Parathyroid adenoma (tissue), 2 donors: ENCODE measurements at regions not wholly inside any gene's neighbourhood (a gene's known extent, or its start where the extent isn't known, plus 50 kb on each side); places are given as distances from the start of the nearest gene placed in this dataset.

ENCODE experiments used
- H2AFZ ChIP-seq: fragments of 300-600 bp; sonication (generic); one replicate; pipeline ENCODE4 v1.7.0; 2017; ENCODE audit warnings: antibody characterized with exemption, mild to moderate bottlenecking
- H3K27ac ChIP-seq: fragments of 300-600 bp; sonication (generic); one replicate; pipeline ENCODE4 v1.7.0; 2017
- H3K27me3 ChIP-seq: fragments of 300-600 bp; sonication (generic); one replicate; pipeline ENCODE4 v1.7.0; 2017; ENCODE audit warnings: low read length; ENCODE audit not compliant: control insufficient read depth, insufficient read depth
- H3K36me3 ChIP-seq: fragments of 300-600 bp; sonication (generic); one replicate; pipeline ENCODE4 v1.7.0; 2017; ENCODE audit warnings: low read length; ENCODE audit not compliant: control insufficient read depth, insufficient read depth
- H3K4me1 ChIP-seq: fragments of 300-600 bp; sonication (generic); one replicate; pipeline ENCODE4 v1.7.0; 2017; ENCODE audit warnings: control low read depth
- H3K4me2 ChIP-seq: fragments of 300-600 bp; sonication (generic); one replicate; pipeline ENCODE4 v1.7.0; 2017; ENCODE audit warnings: low read length
- H3K4me3 ChIP-seq: fragments of 300-600 bp; sonication (generic); one replicate; pipeline ENCODE4 v1.7.0; 2017; ENCODE audit warnings: low read depth, low read length
- H3K79me2 ChIP-seq: fragments of 300-600 bp; sonication (generic); one replicate; pipeline ENCODE4 v1.7.0; 2017; ENCODE audit warnings: control low read depth
- H3K9ac ChIP-seq: fragments of 300-600 bp; sonication (generic); one replicate; pipeline ENCODE4 v1.7.0; 2017; ENCODE audit warnings: mild to moderate bottlenecking
- H3K9me3 ChIP-seq: fragments of 300-600 bp; sonication (generic); one replicate; pipeline ENCODE4 v1.7.0; 2017; ENCODE audit warnings: low read length; ENCODE audit not compliant: control insufficient read depth
- TF ChIP-seq, protein P1 (sequence below): fragments of 300-600 bp; sonication (generic); IDR thresholded peaks from one replicate; pipeline ENCODE4 v1.7.0; 2017; ENCODE audit warnings: antibody characterized with exemption, mild to moderate bottlenecking
- donor health status: primary hyperparathyroidism.

DNA sequence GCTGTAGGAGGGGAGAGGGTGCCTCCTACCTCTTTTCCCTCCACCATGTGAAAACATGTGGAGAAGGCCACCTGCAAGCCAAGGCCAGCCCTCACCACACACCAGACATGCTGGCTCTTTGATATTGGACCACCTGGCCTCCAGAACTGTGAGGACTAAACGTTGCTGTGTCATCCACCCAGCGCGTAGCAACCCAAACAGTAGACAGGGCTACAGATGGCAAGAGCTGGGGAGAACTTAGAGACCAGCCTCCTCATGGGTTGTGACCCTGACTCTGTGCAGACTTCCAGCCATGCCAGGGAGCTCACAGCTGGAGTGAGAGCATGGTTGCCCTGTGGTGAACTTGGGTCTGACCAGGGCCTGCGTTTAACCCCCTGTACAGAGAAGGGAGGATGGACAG, 195.9 kb upstream of the CST7 start:
- no peaks in the 10 kb centered on the region for H3K79me2 ChIP-seq
- TF ChIP-seq, protein P1, sequence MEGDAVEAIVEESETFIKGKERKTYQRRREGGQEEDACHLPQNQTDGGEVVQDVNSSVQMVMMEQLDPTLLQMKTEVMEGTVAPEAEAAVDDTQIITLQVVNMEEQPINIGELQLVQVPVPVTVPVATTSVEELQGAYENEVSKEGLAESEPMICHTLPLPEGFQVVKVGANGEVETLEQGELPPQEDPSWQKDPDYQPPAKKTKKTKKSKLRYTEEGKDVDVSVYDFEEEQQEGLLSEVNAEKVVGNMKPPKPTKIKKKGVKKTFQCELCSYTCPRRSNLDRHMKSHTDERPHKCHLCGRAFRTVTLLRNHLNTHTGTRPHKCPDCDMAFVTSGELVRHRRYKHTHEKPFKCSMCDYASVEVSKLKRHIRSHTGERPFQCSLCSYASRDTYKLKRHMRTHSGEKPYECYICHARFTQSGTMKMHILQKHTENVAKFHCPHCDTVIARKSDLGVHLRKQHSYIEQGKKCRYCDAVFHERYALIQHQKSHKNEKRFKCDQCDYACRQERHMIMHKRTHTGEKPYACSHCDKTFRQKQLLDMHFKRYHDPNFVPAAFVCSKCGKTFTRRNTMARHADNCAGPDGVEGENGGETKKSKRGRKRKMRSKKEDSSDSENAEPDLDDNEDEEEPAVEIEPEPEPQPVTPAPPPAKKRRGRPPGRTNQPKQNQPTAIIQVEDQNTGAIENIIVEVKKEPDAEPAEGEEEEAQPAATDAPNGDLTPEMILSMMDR, result no peak
- H3K4me1 ChIP-seq, result no peaks in the 10 kb centered on the region
- no peak overlapping the region for H2AFZ ChIP-seq
- H3K9me3 ChIP-seq, result no peaks in the 10 kb centered on the region
- H3K9ac ChIP-seq, result no peak overlapping the region
- H3K27me3 ChIP-seq, result no peaks in the 10 kb centered on the region
- no peaks in the 10 kb centered on the region for H3K36me3 ChIP-seq
- no peak overlapping the region for H3K27ac ChIP-seq
- no peak overlapping the region for H3K4me2 ChIP-seq
- no peak overlapping the region for H3K4me3 ChIP-seq

DNA sequence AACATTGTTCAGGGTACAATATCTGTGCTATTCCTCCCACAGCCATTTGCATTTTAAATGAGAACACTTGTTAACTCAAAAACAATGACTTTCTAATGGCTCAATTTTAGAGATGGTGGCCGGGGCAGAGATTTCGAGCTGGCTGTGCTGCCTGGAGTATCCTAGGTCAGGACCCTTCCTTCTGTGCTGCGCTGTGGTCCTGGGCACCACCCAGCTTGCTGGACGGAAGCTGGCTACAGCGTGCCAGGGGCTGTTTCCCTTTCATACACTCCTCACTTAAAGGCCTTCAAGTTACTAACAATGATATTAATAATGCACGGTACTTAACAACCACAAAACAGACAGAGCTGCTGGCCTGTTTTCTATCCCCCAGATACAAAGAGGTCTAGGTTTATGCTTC, 194.4 kb upstream of the CST7 start:
- no peaks in the 10 kb centered on the region for H3K79me2 ChIP-seq
- no peaks in the 10 kb centered on the region for H3K4me1 ChIP-seq
- H3K27ac ChIP-seq, result no peak overlapping the region
- TF ChIP-seq, protein P1, result no peak
- H3K4me3 ChIP-seq, result no peak overlapping the region
- no peaks in the 10 kb centered on the region for H3K27me3 ChIP-seq
- H3K36me3 ChIP-seq, result no peaks in the 10 kb centered on the region
- H2AFZ ChIP-seq, result no peak overlapping the region
- H3K9me3 ChIP-seq, result no peaks in the 10 kb centered on the region
- no peak overlapping the region for H3K9ac ChIP-seq
- H3K4me2 ChIP-seq, result no peak overlapping the region

DNA sequence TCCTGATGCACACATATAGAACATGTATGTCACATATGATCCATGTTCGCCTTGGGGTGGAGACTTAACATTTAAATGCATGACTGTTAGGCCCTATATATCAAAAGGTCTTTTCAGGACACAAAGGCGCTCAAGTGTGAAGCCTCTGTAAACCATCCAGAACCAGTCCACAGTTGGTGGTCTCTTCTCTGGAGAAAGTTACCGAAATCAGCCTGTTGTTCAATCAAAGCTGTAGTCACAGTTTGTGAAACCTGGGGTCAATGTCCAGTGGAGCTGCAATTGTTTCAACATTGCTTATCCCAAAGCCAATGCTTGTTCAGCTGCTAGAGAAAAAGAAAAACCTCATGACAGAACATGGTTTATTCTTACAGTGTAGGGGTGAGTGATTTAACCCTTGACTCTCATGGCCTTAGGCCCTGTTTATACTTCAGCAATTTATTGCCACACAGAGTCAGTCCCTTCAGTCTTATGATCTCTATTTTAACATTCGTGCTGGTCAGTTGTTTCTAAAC, 193.6 kb upstream of the CST7 start:
- no peak overlapping the region for H3K27ac ChIP-seq
- no peak overlapping the region for H3K9ac ChIP-seq
- no peaks in the 10 kb centered on the region for H3K27me3 ChIP-seq
- no peaks in the 10 kb centered on the region for H3K9me3 ChIP-seq
- H3K36me3 ChIP-seq, result no peaks in the 10 kb centered on the region
- H3K4me3 ChIP-seq, result no peak overlapping the region
- no peak overlapping the region for H3K4me2 ChIP-seq
- TF ChIP-seq, protein P1, result no peak
- no peak overlapping the region for H2AFZ ChIP-seq
- no peaks in the 10 kb centered on the region for H3K4me1 ChIP-seq
- no peaks in the 10 kb centered on the region for H3K79me2 ChIP-seq

DNA sequence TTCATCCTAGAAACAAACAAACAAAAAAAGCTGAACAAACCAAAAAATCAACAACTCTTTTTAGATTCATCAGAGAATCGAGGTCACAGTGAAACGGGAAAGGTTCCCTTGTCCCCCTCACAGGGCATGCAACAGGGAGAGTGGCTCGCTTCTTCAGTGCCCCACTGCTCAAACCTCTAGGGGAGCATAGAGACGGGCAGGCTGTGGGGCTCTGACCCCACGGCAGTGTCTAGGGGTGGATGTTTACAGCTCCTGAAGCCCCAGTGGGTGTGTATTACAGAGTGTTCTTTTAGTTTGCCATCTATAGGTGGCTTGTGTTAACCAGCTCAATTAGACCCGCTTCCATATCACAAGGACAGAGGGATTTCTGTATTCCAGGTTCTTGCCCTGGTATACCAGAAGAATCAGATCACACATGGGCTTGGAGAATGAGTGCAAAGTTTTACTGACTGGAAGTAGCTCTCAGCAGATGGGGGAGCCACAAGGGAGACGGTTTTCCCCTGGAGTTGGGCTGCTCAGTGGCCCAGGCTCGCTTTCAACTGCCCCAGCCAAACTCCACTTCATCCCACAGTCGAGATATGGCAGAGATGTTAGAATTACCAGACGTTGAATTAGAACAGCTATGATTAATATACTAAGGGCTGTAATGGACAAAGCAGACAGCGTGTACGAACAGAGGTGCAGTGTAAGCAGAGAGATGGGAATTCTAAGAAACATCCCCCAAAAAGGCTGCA, 192.6 kb upstream of the CST7 start:
- no peaks in the 10 kb centered on the region for H3K36me3 ChIP-seq
- H3K4me1 ChIP-seq, result no peaks in the 10 kb centered on the region
- H3K79me2 ChIP-seq, result no peaks in the 10 kb centered on the region
- H3K9me3 ChIP-seq, result no peaks in the 10 kb centered on the region
- H3K27ac ChIP-seq, result no peak overlapping the region
- H3K27me3 ChIP-seq, result no peaks in the 10 kb centered on the region
- H3K9ac ChIP-seq, result no peak overlapping the region
- no peak overlapping the region for H2AFZ ChIP-seq
- no peak overlapping the region for H3K4me3 ChIP-seq
- no peak overlapping the region for H3K4me2 ChIP-seq
- TF ChIP-seq, protein P1, result no peak
